ENCODE measurements at regions not wholly inside any gene's neighbourhood (a gene's known extent, or its start where the extent isn't known, plus 50 kb on each side); places are given as distances from the start of the nearest gene placed in this dataset.
"Not testable (repeated sequence)": the region's sequence is repeated elsewhere in the genome, so short reads cannot be mapped to it uniquely, and the experiment has no call there.

- H3K36me3 Mint-ChIP-seq (ENCODE audit: low read depth) = no peaks in the 10 kb centered on the region
- no peaks in the 10 kb centered on the region for H3K27me3 Mint-ChIP-seq
- H3K27ac Mint-ChIP-seq = no peak overlapping the region
- no peaks in the 10 kb centered on the region for H3K9me3 Mint-ChIP-seq
- H3K4me3 Mint-ChIP-seq = no peak overlapping the region
- H3K4me1 Mint-ChIP-seq (ENCODE audit: low read depth) = no peaks in the 10 kb centered on the region
Measured at GRCh38 chr6:146925846-146926245, 278.4 kb upstream of the STXBP5 start.

GRCh38 chr6:146928503-146928902 is 275.7 kb upstream of the STXBP5 start:
- peaks cover 4% of the 10 kb centered on the region for H3K9me3 Mint-ChIP-seq
- H3K27ac Mint-ChIP-seq = no peak overlapping the region
- peaks cover 4% of the 10 kb centered on the region for H3K27me3 Mint-ChIP-seq
- no peak overlapping the region for H3K4me3 Mint-ChIP-seq
- H3K4me1 Mint-ChIP-seq (ENCODE audit: low read depth) = no peaks in the 10 kb centered on the region
- H3K36me3 Mint-ChIP-seq (ENCODE audit: low read depth) = no peaks in the 10 kb centered on the region

- H3K9me3 Mint-ChIP-seq = peaks cover 4% of the 10 kb centered on the region
- H3K27me3 Mint-ChIP-seq = peaks cover 4% of the 10 kb centered on the region
- H3K4me1 Mint-ChIP-seq (ENCODE audit: low read depth) = no peaks in the 10 kb centered on the region
- H3K4me3 Mint-ChIP-seq = no peak overlapping the region
- no peak overlapping the region for H3K27ac Mint-ChIP-seq
- H3K36me3 Mint-ChIP-seq (ENCODE audit: low read depth) = no peaks in the 10 kb centered on the region
Measured at GRCh38 chr6:146931214-146931613, 273.0 kb upstream of the STXBP5 start.

DNA sequence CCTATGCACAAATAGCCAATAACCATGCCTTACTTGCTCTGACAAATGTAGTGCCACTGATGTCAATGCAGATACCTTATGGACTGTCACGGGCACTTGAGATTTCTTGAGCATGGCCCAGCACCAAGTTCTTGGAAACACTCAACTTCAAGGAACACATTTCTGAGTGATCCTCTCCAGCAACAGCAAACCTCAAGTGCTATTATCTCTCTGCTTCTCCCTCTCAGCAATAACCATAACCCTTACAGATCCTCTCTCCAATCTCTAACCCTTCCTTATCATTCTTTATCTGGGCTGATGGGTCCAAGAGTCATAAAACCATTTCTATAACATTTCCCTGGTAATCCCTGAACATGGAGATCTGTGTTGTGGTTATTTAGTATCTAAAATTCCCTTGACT is 266.9 kb upstream of the STXBP5 start:
- Mint-ChIP-seq H3K27ac (no peak overlapping the region), H3K27me3 (peaks cover 7% of the 10 kb centered on the region), H3K4me3 (no peak overlapping the region), H3K9me3 (peaks cover 11% of the 10 kb centered on the region), H3K36me3 (ENCODE audit: low read depth) (no peaks in the 10 kb centered on the region), H3K4me1 (ENCODE audit: low read depth) (no peaks in the 10 kb centered on the region)

- Mint-ChIP-seq H3K4me1 (ENCODE audit: low read depth) (no peaks in the 10 kb centered on the region), H3K9me3 (peaks cover 7% of the 10 kb centered on the region), H3K36me3 (ENCODE audit: low read depth) (no peaks in the 10 kb centered on the region), H3K4me3 (no peak overlapping the region), H3K27ac (no peak overlapping the region), H3K27me3 (peaks cover 8% of the 10 kb centered on the region)
Measured at GRCh38 chr6:146938266-146938665, 266.0 kb upstream of the STXBP5 start.

GRCh38 chr6:146939456-146939855 is 264.8 kb upstream of the STXBP5 start:
- not testable (repeated sequence) for H3K27ac Mint-ChIP-seq; H3K36me3 Mint-ChIP-seq (ENCODE audit: low read depth); H3K4me1 Mint-ChIP-seq (ENCODE audit: low read depth); H3K4me3 Mint-ChIP-seq; H3K27me3 Mint-ChIP-seq; H3K9me3 Mint-ChIP-seq

- H3K27ac Mint-ChIP-seq = no peak overlapping the region
- no peak overlapping the region for H3K4me3 Mint-ChIP-seq
- no peaks in the 10 kb centered on the region for H3K4me1 Mint-ChIP-seq (ENCODE audit: low read depth)
- peaks cover 15% of the 10 kb centered on the region for H3K9me3 Mint-ChIP-seq
- H3K27me3 Mint-ChIP-seq = peaks cover 8% of the 10 kb centered on the region
- no peaks in the 10 kb centered on the region for H3K36me3 Mint-ChIP-seq (ENCODE audit: low read depth)
Measured at GRCh38 chr6:146943664-146944063, 260.6 kb upstream of the STXBP5 start.

DNA sequence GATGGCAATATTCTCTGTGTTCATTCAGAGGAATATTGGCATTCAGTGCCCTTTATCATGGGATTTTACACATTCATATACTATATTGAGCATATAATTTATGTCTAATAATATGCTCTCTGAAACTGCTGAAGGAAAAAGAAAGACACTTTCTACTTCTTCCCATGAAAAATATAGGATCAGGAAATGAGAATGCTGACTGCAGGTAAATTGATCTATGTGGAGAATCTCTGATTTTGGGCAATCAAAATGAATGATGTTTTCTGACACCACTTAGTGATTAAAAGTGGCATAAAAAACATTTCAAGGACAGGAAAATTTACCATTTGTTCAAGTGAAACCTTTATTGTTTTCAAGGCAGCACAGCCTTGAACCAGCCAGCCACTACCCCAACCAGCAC is 260.1 kb upstream of the STXBP5 start:
- Mint-ChIP-seq H3K27me3 (peaks cover 8% of the 10 kb centered on the region), H3K4me1 (ENCODE audit: low read depth) (no peaks in the 10 kb centered on the region), H3K36me3 (ENCODE audit: low read depth) (no peaks in the 10 kb centered on the region), H3K4me3 (no peak overlapping the region), H3K27ac (no peak overlapping the region), H3K9me3 (peaks cover 15% of the 10 kb centered on the region)

GRCh38 chr6:146944809-146945208 is 259.4 kb upstream of the STXBP5 start:
- peaks cover 8% of the 10 kb centered on the region for H3K27me3 Mint-ChIP-seq
- peaks cover 15% of the 10 kb centered on the region for H3K9me3 Mint-ChIP-seq
- no peak overlapping the region for H3K27ac Mint-ChIP-seq
- H3K36me3 Mint-ChIP-seq (ENCODE audit: low read depth) = no peaks in the 10 kb centered on the region
- peaks cover 3% of the 10 kb centered on the region for H3K4me1 Mint-ChIP-seq (ENCODE audit: low read depth)
- H3K4me3 Mint-ChIP-seq = no peak overlapping the region

DNA sequence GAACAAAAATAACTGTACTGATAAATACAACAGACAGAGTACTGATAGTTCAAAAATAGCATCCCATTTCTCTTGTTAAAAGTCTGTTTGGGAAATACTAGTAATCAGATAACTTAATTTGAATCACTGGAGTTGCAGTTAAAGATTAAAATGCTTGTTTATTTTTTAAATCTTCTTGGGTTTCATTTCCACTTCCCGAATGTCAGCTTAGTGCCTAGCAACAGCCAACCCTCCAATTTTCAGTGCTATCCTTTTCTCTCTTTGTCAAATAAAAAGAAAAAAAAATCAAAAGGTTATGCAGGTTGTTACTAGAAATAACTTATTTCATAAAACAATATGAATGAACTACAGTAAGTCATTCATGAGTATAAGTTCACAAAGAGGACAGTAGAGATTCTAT is 257.7 kb upstream of the STXBP5 start:
- Mint-ChIP-seq H3K36me3 (ENCODE audit: low read depth) (no peaks in the 10 kb centered on the region), H3K27ac (no peak overlapping the region), H3K4me1 (ENCODE audit: low read depth) (peaks cover 16% of the 10 kb centered on the region), H3K27me3 (peaks cover 8% of the 10 kb centered on the region), H3K9me3 (peaks cover 14% of the 10 kb centered on the region), H3K4me3 (no peak overlapping the region)

- Mint-ChIP-seq H3K27ac (no peak overlapping the region), H3K27me3 (no peaks in the 10 kb centered on the region), H3K4me1 (ENCODE audit: low read depth) (peaks cover 16% of the 10 kb centered on the region), H3K36me3 (ENCODE audit: low read depth) (no peaks in the 10 kb centered on the region), H3K4me3 (no peak overlapping the region), H3K9me3 (peaks cover 8% of the 10 kb centered on the region)
Measured at GRCh38 chr6:146948790-146949342, 255.4 kb upstream of the STXBP5 start.

DNA sequence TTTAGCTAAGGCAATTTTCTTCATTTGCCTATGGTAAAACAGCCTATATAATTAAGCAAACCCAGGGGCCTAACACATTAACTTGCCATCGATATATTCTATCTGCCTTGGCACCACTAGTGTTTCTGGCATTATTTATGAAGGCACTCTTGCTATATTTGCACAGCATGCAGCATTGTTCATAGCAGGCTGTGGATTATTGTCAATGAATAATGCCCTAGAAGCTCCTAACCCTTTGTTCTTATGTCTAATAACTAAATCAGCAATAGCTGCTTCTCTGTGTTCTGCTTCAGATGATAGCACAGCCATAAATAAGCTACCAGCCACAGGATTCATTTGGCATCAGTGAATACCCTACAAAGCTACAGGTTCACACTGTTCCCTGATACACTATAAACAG is 254.8 kb upstream of the STXBP5 start:
- Mint-ChIP-seq H3K4me1 (ENCODE audit: low read depth) (peaks cover 16% of the 10 kb centered on the region), H3K9me3 (peaks cover 8% of the 10 kb centered on the region), H3K36me3 (ENCODE audit: low read depth) (no peaks in the 10 kb centered on the region), H3K27ac (no peak overlapping the region), H3K4me3 (no peak overlapping the region), H3K27me3 (no peaks in the 10 kb centered on the region)

- Mint-ChIP-seq H3K27me3 (no peaks in the 10 kb centered on the region), H3K4me3 (no peak overlapping the region), H3K36me3 (ENCODE audit: low read depth) (no peaks in the 10 kb centered on the region), H3K9me3 (peaks cover 4% of the 10 kb centered on the region), H3K27ac (peak overlapping the region; percentile 77), H3K4me1 (ENCODE audit: low read depth) (peaks cover 16% of the 10 kb centered on the region)
Measured at GRCh38 chr6:146950351-146950835, 253.8 kb upstream of the STXBP5 start.

DNA sequence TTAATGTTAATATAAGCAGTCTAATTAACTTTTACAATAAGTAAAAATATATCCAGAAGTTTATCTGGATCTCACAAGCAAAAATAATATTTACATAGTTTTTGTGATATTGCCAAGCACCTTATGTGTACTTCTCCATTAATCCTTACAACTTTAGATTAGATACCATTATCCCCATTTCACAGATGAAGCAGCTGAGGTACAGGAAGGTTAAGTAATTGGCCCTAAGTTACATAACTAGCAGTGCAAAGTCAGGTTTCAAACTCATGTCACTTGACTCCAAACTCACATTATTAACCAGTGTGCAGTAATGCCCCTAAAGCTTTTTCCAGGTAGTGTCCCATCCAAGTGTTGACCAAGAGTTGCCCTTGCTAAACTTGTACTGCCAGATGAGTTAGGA is 248.6 kb upstream of the STXBP5 start:
- Mint-ChIP-seq H3K4me3 (no peak overlapping the region), H3K36me3 (ENCODE audit: low read depth) (no peaks in the 10 kb centered on the region), H3K9me3 (no peaks in the 10 kb centered on the region), H3K27me3 (no peaks in the 10 kb centered on the region), H3K27ac (no peak overlapping the region), H3K4me1 (ENCODE audit: low read depth) (peaks cover 6% of the 10 kb centered on the region)

DNA sequence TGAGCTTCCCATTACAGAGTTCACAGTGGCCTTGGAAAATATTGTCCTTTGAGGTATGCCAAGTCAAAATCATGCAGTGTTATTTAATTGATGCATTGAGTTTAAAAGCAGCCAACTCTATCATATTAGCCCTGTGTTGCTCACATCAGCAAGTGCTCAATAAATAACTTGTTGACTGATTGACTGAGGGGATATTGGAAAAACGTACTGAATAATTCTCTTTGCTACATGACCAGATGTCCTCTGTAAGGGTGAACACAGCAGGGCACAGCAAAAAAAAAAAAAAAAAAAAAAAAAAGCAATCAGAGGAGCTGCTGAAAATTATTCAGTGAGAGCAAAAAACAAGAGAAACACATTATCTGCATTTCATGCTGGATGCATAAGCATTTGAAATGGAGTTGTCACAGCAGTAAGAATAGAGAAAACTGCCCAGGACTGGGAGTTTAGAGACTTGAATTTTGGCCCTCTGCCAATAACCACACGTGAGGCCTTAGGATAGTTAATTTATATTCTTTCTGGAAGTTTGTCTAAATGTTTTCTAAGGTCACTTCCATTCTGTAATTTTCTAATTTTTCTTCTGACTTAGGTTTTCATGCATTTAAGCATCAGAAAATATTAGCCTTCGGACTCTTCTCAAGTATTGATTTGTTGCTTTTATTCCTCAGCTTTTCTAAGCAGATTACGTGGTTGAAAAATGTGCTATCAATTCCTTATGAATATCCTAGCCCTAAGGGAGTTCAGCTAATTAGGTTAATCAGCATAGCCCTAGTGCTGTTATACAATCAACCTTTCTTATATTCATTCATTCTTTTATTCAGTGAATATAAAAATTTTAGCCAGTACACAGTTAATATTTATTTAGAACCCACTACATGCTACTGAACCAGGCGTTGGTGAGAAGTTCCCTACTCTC is 246.8 kb upstream of the STXBP5 start:
- no peaks in the 10 kb centered on the region for H3K27me3 Mint-ChIP-seq
- H3K36me3 Mint-ChIP-seq (ENCODE audit: low read depth) = no peaks in the 10 kb centered on the region
- H3K27ac Mint-ChIP-seq = no peak overlapping the region
- no peaks in the 10 kb centered on the region for H3K9me3 Mint-ChIP-seq
- no peaks in the 10 kb centered on the region for H3K4me1 Mint-ChIP-seq (ENCODE audit: low read depth)
- H3K4me3 Mint-ChIP-seq = no peak overlapping the region
